ENCODE measurements at regions not wholly inside any gene's neighbourhood (a gene's known extent, or its start where the extent isn't known, plus 50 kb on each side); places are given as distances from the start of the nearest gene placed in this dataset.

- no peak for TF ChIP-seq MAX (IDR thresholded peaks at IDR 0.05)
- TF ChIP-seq ATF3 (IDR thresholded peaks at IDR 0.05) = no peak
- TF ChIP-seq YY1 (IDR thresholded peaks at IDR 0.05) = no peak
- no peak for TF ChIP-seq GABPA (IDR thresholded peaks at IDR 0.05 in 1 of 2, conservative IDR thresholded peaks at IDR 0.05 in 1 of 2)
- TF ChIP-seq TAF1 (conservative IDR thresholded peaks at IDR 0.05) = no peak
- no peak for TF ChIP-seq JUND (IDR thresholded peaks at IDR 0.05)
- TF ChIP-seq CTCF (IDR thresholded peaks at IDR 0.05; ENCODE audit: low read depth, low read length, missing input control) = no peak
- TF ChIP-seq HNF4G (IDR thresholded peaks at IDR 0.05) = no peak
- TF ChIP-seq RAD21 (IDR thresholded peaks at IDR 0.05) = no peak
- no peak for TF ChIP-seq FOXA1 (IDR thresholded peaks at IDR 0.05)
- TF ChIP-seq ZBTB33 (IDR thresholded peaks at IDR 0.05) = no peak
- TF ChIP-seq RXRA (IDR thresholded peaks at IDR 0.05) = no peak
- no peak for TF ChIP-seq EGR1 (IDR thresholded peaks at IDR 0.05; ENCODE audit: low read depth in 2 of 2)
- TF ChIP-seq REST (IDR thresholded peaks at IDR 0.05) = no peak
- no peak for TF ChIP-seq HNF4A (conservative IDR thresholded peaks at IDR 0.05)
- TF ChIP-seq NR2F2 (IDR thresholded peaks at IDR 0.05) = no peak
- no peak for TF ChIP-seq SP1 (IDR thresholded peaks at IDR 0.05)
- no peak for TF ChIP-seq FOXA2 (IDR thresholded peaks at IDR 0.05)
- no peaks in the 10 kb centered on the region for H3K4me1 ChIP-seq (ENCODE audit: control insufficient read depth in 4 of 4, insufficient read depth in 4 of 4, low read length in 3 of 4)
- peak; percentile 23 for DNase-seq (ENCODE audit: low spot score)
- H3K9me3 ChIP-seq (ENCODE audit: control insufficient read depth in 4 of 4, low read length in 3 of 4) = no peaks in the 10 kb centered on the region
- H3K27me3 ChIP-seq (ENCODE audit: control insufficient read depth in 4 of 4, insufficient read depth in 4 of 4, low read length in 3 of 4) = no peaks in the 10 kb centered on the region
- no peak overlapping the region for H3K4me3 ChIP-seq (ENCODE audit: low read depth in 1 of 3, low read length in 3 of 3)
- no peaks in the 10 kb centered on the region for H3K36me3 ChIP-seq (ENCODE audit: control insufficient read depth in 4 of 4, insufficient read depth in 3 of 4, low read depth in 1 of 4, low read length in 3 of 4)
- no peak overlapping the region for H3K27ac ChIP-seq (ENCODE audit: low read depth in 1 of 2, low read length in 2 of 2)
- no peak overlapping the region for H3K9ac ChIP-seq (ENCODE audit: low read depth in 1 of 2, low read length in 2 of 2)
- WGBS = 80% methylated on average over 7 of the region's 7 CpGs
Measured at GRCh38 chr2:239793836-239794235, 231.3 kb downstream of the NDUFA10 start.

Data from liver (tissue), 8 donors.